ENCODE measurements at regions not wholly inside any gene's neighbourhood (a gene's known extent, or its start where the extent isn't known, plus 50 kb on each side); places are given as distances from the start of the nearest gene placed in this dataset.

- TF ChIP-seq CTCF (conservative IDR thresholded peaks at IDR 0.05 in 1 of 2, IDR thresholded peaks at IDR 0.05 in 1 of 2; ENCODE audit: low read depth in 1 of 2, low read length in 2 of 2), result no peak
- no peak for TF ChIP-seq EZH2 (IDR thresholded peaks at IDR 0.05; ENCODE audit: low read length, missing control alignments)
These were observed 198.9 kb upstream of the AUTS2 start for GRCh38 chr7:69399401-69399800.

Measured in fibroblast of lung (primary cell).